Endothelial cell of hepatic sinusoid (primary cell): ENCODE measurements at regions not wholly inside any gene's neighbourhood (a gene's known extent, or its start where the extent isn't known, plus 50 kb on each side); places are given as distances from the start of the nearest gene placed in this dataset.
"Not testable (repeated sequence)": the region's sequence is repeated elsewhere in the genome, so short reads cannot be mapped to it uniquely, and the experiment has no call there.

ENCODE experiments used
- in situ Hi-C: cut with HindIII; loops from 2 replicates; pipeline ENCODE4 v1.10.0; 2017; ENCODE audit warnings: low sequenced_read_pairs

- in situ Hi-C loops: no loop called here
Measured at GRCh38 chr18:38651736-38652135, 1086.1 kb upstream of the CELF4 start.

- in situ Hi-C loops: no loop called here
Measured at GRCh38 chr18:38648179-38648578, 1082.6 kb upstream of the CELF4 start.

GRCh38 chr18:38646296-38646695, 1080.7 kb upstream of the CELF4 start:
- in situ Hi-C loops: no loop called here

- in situ Hi-C loops: no loop called here
Measured at GRCh38 chr18:38644875-38645641, 1079.5 kb upstream of the CELF4 start.

GRCh38 chr18:38642711-38643110, 1077.1 kb upstream of the CELF4 start:
- in situ Hi-C loops: no loop called here

- in situ Hi-C loops: not testable (repeated sequence)
Measured at GRCh38 chr18:38639700-38640099, 1074.1 kb upstream of the CELF4 start.

- in situ Hi-C loops: no loop called here
Measured at GRCh38 chr18:38635709-38636430, 1070.3 kb upstream of the CELF4 start.

GRCh38 chr18:38634117-38634516, 1068.5 kb upstream of the CELF4 start:
- in situ Hi-C loops: no loop called here

GRCh38 chr18:38633333-38633732, 1067.7 kb upstream of the CELF4 start:
- in situ Hi-C loops: no loop called here

GRCh38 chr18:38619129-38619528, 1053.5 kb upstream of the CELF4 start:
- in situ Hi-C loops: no loop called here

- in situ Hi-C loops: no loop called here
Measured at GRCh38 chr18:38616306-38616705, 1050.7 kb upstream of the CELF4 start.

GRCh38 chr18:38612904-38613303, 1047.3 kb upstream of the CELF4 start:
- in situ Hi-C loops: no loop called here

- in situ Hi-C loops: no loop called here
Measured at GRCh38 chr18:38611036-38611964, 1045.7 kb upstream of the CELF4 start.

- in situ Hi-C loops: no loop called here
Measured at GRCh38 chr18:38606841-38607240, 1041.2 kb upstream of the CELF4 start.

GRCh38 chr18:38602341-38602740, 1036.7 kb upstream of the CELF4 start:
- in situ Hi-C loops: no loop called here

GRCh38 chr18:38587571-38587970, 1022.0 kb upstream of the CELF4 start:
- in situ Hi-C loops: no loop called here

GRCh38 chr18:38586327-38586726, 1020.7 kb upstream of the CELF4 start:
- in situ Hi-C loops: no loop called here

GRCh38 chr18:38579764-38580163, 1014.2 kb upstream of the CELF4 start:
- in situ Hi-C loops: no loop called here

GRCh38 chr18:38576916-38577315, 1011.3 kb upstream of the CELF4 start:
- in situ Hi-C loops: no loop called here

GRCh38 chr18:38576349-38576748, 1010.8 kb upstream of the CELF4 start:
- in situ Hi-C loops: no loop called here

- in situ Hi-C loops: no loop called here
Measured at GRCh38 chr18:38575648-38576047, 1010.0 kb upstream of the CELF4 start.
